H1 (cell line): ENCODE measurements at regions not wholly inside any gene's neighbourhood (a gene's known extent, or its start where the extent isn't known, plus 50 kb on each side); places are given as distances from the start of the nearest gene placed in this dataset.

Experiments used
- CTCF ChIA-PET: fragments of 300-600 bp; sonication (Branson Sonifier 250); formaldehyde crosslinking; loops from one replicate; lab custom pipeline; 2021; ENCODE audit not compliant: partially characterized antibody; lab: Charles Lee
- POLR2A ChIA-PET: fragments of 300-600 bp; sonication (Branson Sonifier 250); formaldehyde crosslinking; loops from one replicate; lab custom pipeline; 2021; ENCODE audit warnings: inconsistent platforms; ENCODE audit not compliant: partially characterized antibody; lab: Charles Lee
- DNase-seq, 2 experiments: peaks; one replicate each; pipeline versions ENCODE4 v3.0.0 to v3.0.0-alpha.2; 2010 to 2022; ENCODE audit warnings: low spot score in 2 of 2, low read depth in 1 of 2, mixed read lengths in 1 of 2
- FAIRE-seq: peaks from 2 replicates; lab custom pipeline; 2011; peaks lifted over from hg19 to GRCh38; lab: Jason Lieb, UNC
- H2AFZ ChIP-seq: 2 replicates; pipeline ENCODE4 v1.8.1; 2012; ENCODE audit warnings: low read length, inconsistent platforms
- H2AK5ac ChIP-seq: 2 replicates; pipeline ENCODE4 v1.6.1; 2013; ENCODE audit warnings: low read depth, low read length
- H2BK120ac ChIP-seq: replicated peaks from 2 replicates; pipeline ENCODE3; 2013; ENCODE audit warnings: low read depth, low read length, inconsistent platforms
- H2BK12ac ChIP-seq: 2 replicates; pipeline ENCODE4 v1.6.1; 2013; ENCODE audit warnings: low read depth, low read length
- H2BK15ac ChIP-seq: 2 replicates; pipeline ENCODE4 v1.6.1; 2013; ENCODE audit warnings: low read length
- H2BK20ac ChIP-seq: 2 replicates; pipeline ENCODE4 v1.6.1; 2013; ENCODE audit warnings: low read length
- H2BK5ac ChIP-seq: 2 replicates; pipeline ENCODE4 v1.6.1; 2013; ENCODE audit warnings: low read depth, low read length
- H3K14ac ChIP-seq: 2 replicates; pipeline ENCODE4 v1.6.1; 2013; ENCODE audit warnings: inconsistent platforms; ENCODE audit not compliant: insufficient read length
- H3K18ac ChIP-seq: 2 replicates; pipeline ENCODE4 v1.6.1; 2013; ENCODE audit warnings: low read length; ENCODE audit errors: extremely low read depth
- H3K23ac ChIP-seq: 2 replicates; pipeline ENCODE4 v1.6.1; 2013; ENCODE audit warnings: inconsistent platforms; ENCODE audit not compliant: insufficient read length
- H3K23me2 ChIP-seq: 2 replicates; pipeline ENCODE4 v1.6.1; 2013; ENCODE audit warnings: low read depth, low read length
- H3K27ac ChIP-seq: 2 replicates; pipeline ENCODE4 v1.6.1; 2011; ENCODE audit warnings: low read depth, low read length, inconsistent platforms
- H3K27me3 ChIP-seq, 4 experiments: replicated peaks in 1 of 4; 1 replicate in 1 of 4; 2 replicates in 3 of 4; pipeline versions ENCODE4 v1.6.1 to v1.8.1; 2011 to 2013; ENCODE audit warnings: low read length in 3 of 4, mild to moderate bottlenecking in 3 of 4, inconsistent platforms in 2 of 4, mixed read lengths in 2 of 4, moderate library complexity in 1 of 4; ENCODE audit not compliant: control insufficient read depth in 3 of 4, insufficient read depth in 3 of 4; ENCODE audit errors: extremely low read depth in 1 of 4
- H3K36me3 ChIP-seq, 4 experiments: 2 replicates each; pipeline versions ENCODE4 v1.6.1 to v1.8.1; 2011 to 2013; ENCODE audit warnings: mild to moderate bottlenecking in 4 of 4, low read length in 3 of 4, moderate library complexity in 2 of 4, control low read depth in 1 of 4, inconsistent platforms in 1 of 4; ENCODE audit not compliant: insufficient read depth in 4 of 4, control insufficient read depth in 2 of 4
- H3K4ac ChIP-seq: replicated peaks from 2 replicates; pipeline ENCODE3; 2013; ENCODE audit warnings: low read length, low read depth, mixed read lengths, inconsistent platforms; ENCODE audit not compliant: insufficient read length
- H3K4me1 ChIP-seq, 4 experiments: replicated peaks in 1 of 4; 1 replicate in 1 of 4; 2 replicates in 3 of 4; pipeline versions ENCODE4 v1.6.1 to v1.8.1; 2011 to 2013; ENCODE audit warnings: low read length in 3 of 4, inconsistent platforms in 2 of 4, mixed read lengths in 1 of 4; ENCODE audit not compliant: insufficient read depth in 4 of 4, control insufficient read depth in 3 of 4
- H3K4me2 ChIP-seq, 2 experiments: 2 replicates each; pipeline versions ENCODE4 v1.6.1 to v1.8.1; 2011 to 2013; ENCODE audit warnings: low read depth in 2 of 2, low read length in 2 of 2, control low read depth in 1 of 2, inconsistent platforms in 1 of 2, mild to moderate bottlenecking in 1 of 2; ENCODE audit not compliant: insufficient read depth in 1 of 2
- H3K4me3 ChIP-seq, 4 experiments: fragments of 200-600, 300-600 bp in 1 of 4; sonication (generic), shearing (Covaris generic), sonication (Bioruptor Twin) in 1 of 4; 2 replicates each; pipeline versions ENCODE4 v1.5.1 to v1.8.1; 2011 to 2016; ENCODE audit warnings: low read length in 4 of 4, low read depth in 3 of 4, control low read depth in 2 of 4, inconsistent platforms in 2 of 4, mild to moderate bottlenecking in 2 of 4, mixed read lengths in 1 of 4, moderate library complexity in 1 of 4; ENCODE audit not compliant: insufficient read depth in 2 of 4; ENCODE audit errors: extremely low read depth in 1 of 4
- H3K56ac ChIP-seq: replicated peaks from 2 replicates; pipeline ENCODE3; 2013; ENCODE audit warnings: low read depth, mild to moderate bottlenecking, mixed read lengths, low read length, inconsistent platforms; ENCODE audit not compliant: insufficient read length
- H3K79me1 ChIP-seq: 2 replicates; pipeline ENCODE4 v1.6.1; 2013; ENCODE audit warnings: low read depth, low read length, control low read depth
- H3K79me2 ChIP-seq, 2 experiments: 2 replicates each; pipeline versions ENCODE4 v1.6.1 to v1.8.1; 2012 to 2013; ENCODE audit warnings: low read length in 2 of 2, mild to moderate bottlenecking in 2 of 2, inconsistent platforms in 1 of 2; ENCODE audit not compliant: insufficient read depth in 2 of 2, control insufficient read depth in 1 of 2
- H3K9ac ChIP-seq, 4 experiments: replicated peaks in 1 of 4; 1 replicate in 1 of 4; 2 replicates in 3 of 4; pipeline versions ENCODE4 v1.6.1 to v1.8.1; 2011 to 2013; ENCODE audit warnings: low read depth in 3 of 4, low read length in 3 of 4, control low read depth in 2 of 4, mild to moderate bottlenecking in 2 of 4, moderate library complexity in 2 of 4, inconsistent platforms in 1 of 4; ENCODE audit errors: extremely low read depth in 1 of 4
- H3K9me3 ChIP-seq, 2 experiments: 2 replicates each; pipeline versions ENCODE4 v1.6.1 to v1.8.1; 2012 to 2013; ENCODE audit warnings: mild to moderate bottlenecking in 2 of 2, moderate library complexity in 2 of 2, control low read depth in 1 of 2, inconsistent platforms in 1 of 2, low read depth in 1 of 2, low read length in 1 of 2, mixed read lengths in 1 of 2; ENCODE audit not compliant: insufficient read depth in 2 of 2
- H4K20me1 ChIP-seq, 2 experiments: replicated peaks in 1 of 2; 2 replicates each; pipeline versions ENCODE3 to v1.8.1; 2011 to 2013; ENCODE audit warnings: inconsistent platforms in 2 of 2, low read length in 2 of 2, mild to moderate bottlenecking in 1 of 2; ENCODE audit not compliant: insufficient read depth in 2 of 2, control insufficient read depth in 1 of 2
- H4K5ac ChIP-seq: 2 replicates; pipeline ENCODE4 v1.6.1; 2013; ENCODE audit warnings: low read length, low read depth, mixed read lengths, inconsistent platforms; ENCODE audit not compliant: insufficient read length
- H4K8ac ChIP-seq: 2 replicates; pipeline ENCODE4 v1.8.0; 2013; ENCODE audit warnings: mild to moderate bottlenecking, moderate library complexity, low read length, inconsistent platforms; ENCODE audit not compliant: insufficient read depth; ENCODE audit errors: extremely low read depth
- H4K91ac ChIP-seq: replicated peaks from 2 replicates; pipeline ENCODE3; 2013; ENCODE audit warnings: low read length, mixed read lengths, inconsistent platforms; ENCODE audit not compliant: insufficient read length
- BRCA1 ChIP-seq: IDR thresholded peaks from 2 replicates; pipeline ENCODE4 v1.6.1; 2012; ENCODE audit warnings: low read depth, low read length, improper control_type of control experiment
- CBX5 ChIP-seq: fragments of 300-800, 300-1000 bp; sonication (generic); IDR thresholded peaks from 2 replicates; pipeline ENCODE4 v1.7.1; 2016; ENCODE audit warnings: antibody characterized with exemption, low read length, low read depth
- CHD1 ChIP-seq: IDR thresholded peaks from 2 replicates; pipeline ENCODE4 v1.6.1; 2012; ENCODE audit warnings: low read depth, low read length, improper control_type of control experiment
- CREB1 ChIP-seq: IDR thresholded peaks from 2 replicates; pipeline ENCODE4 v1.6.1; 2012; ENCODE audit warnings: inconsistent platforms
- EP300 ChIP-seq, 2 experiments: IDR thresholded peaks; 1 replicate in 1 of 2; 2 replicates in 1 of 2; pipeline ENCODE4 v1.6.1; 2011 to 2012; ENCODE audit warnings: low read depth in 2 of 2, low read length in 2 of 2, mild to moderate bottlenecking in 2 of 2, borderline replicate concordance in 1 of 2, inconsistent platforms in 1 of 2, moderate library complexity in 1 of 2
- EZH2 ChIP-seq: fragments of 200-600 bp; sonication (generic); IDR thresholded peaks from 2 replicates; pipeline ENCODE4 v1.7.1; 2012; ENCODE audit warnings: low read depth, mild to moderate bottlenecking, moderate library complexity, low read length, inconsistent platforms; ENCODE audit not compliant: severe bottlenecking
- JUN ChIP-seq: IDR thresholded peaks from 2 replicates; pipeline ENCODE4 v1.6.1; 2011; ENCODE audit warnings: low read depth, mild to moderate bottlenecking, improper control_type of control experiment, low read length
- MAFK ChIP-seq: IDR thresholded peaks from 2 replicates; pipeline ENCODE4 v1.6.1; 2012; ENCODE audit warnings: low read depth, mild to moderate bottlenecking, improper control_type of control experiment, low read length
- RBBP5 ChIP-seq: IDR thresholded peaks from 2 replicates; pipeline ENCODE4 v1.7.1; 2012; ENCODE audit warnings: low read depth, mild to moderate bottlenecking, inconsistent platforms, low read length, moderate library complexity, borderline replicate concordance
- RFX5 ChIP-seq: IDR thresholded peaks from 2 replicates; pipeline ENCODE4 v1.6.1; 2011; ENCODE audit warnings: low read depth, low read length, improper control_type of control experiment, borderline replicate concordance
- SAP30 ChIP-seq: fragments of 300-600 bp; sonication (generic); IDR thresholded peaks from 2 replicates; pipeline ENCODE4 v1.7.1; 2012; ENCODE audit warnings: low read length, moderate library complexity, mild to moderate bottlenecking, inconsistent platforms; ENCODE audit not compliant: insufficient read depth, insufficient replicate concordance
- SP1 ChIP-seq: IDR thresholded peaks from 2 replicates; pipeline ENCODE4 v1.6.1; 2011; ENCODE audit warnings: low read depth, low read length
- SP2 ChIP-seq: IDR thresholded peaks from 2 replicates; pipeline ENCODE4 v1.6.1; 2012; ENCODE audit warnings: mild to moderate bottlenecking, low read length, inconsistent platforms
- SP4 ChIP-seq: IDR thresholded peaks from 2 replicates; pipeline ENCODE4 v1.6.1; 2012; ENCODE audit warnings: low read length, inconsistent platforms
- TAF1 ChIP-seq: IDR thresholded peaks from 2 replicates; pipeline ENCODE4 v1.6.1; 2011; ENCODE audit warnings: mild to moderate bottlenecking, low read depth, low read length
- WGBS, 2 experiments: shearing (Covaris generic) in 1 of 2; methylation state at CpG; one replicate each; pipeline versions ENCODE4 v1.1.6 to v1.1.7; 2013 to 2015; ENCODE audit warnings: low lambda C conversion rate in 2 of 2, mixed read lengths in 2 of 2, inconsistent platforms in 1 of 2, low coverage in 1 of 2, missing lambda C conversion rate in 1 of 2; ENCODE audit not compliant: insufficient replicate concordance in 2 of 2, insufficient coverage in 1 of 2, insufficient read length in 1 of 2; ENCODE audit errors: extremely low coverage in 1 of 2, missing lambda C conversion rate in 1 of 2; 5-methylcytosine and 5-hydroxymethylcytosine counted together

- no peak overlapping the region for H2AK5ac ChIP-seq
- H3K56ac ChIP-seq: no peak overlapping the region
- no peak overlapping the region for H2BK15ac ChIP-seq
- FAIRE-seq (no peak), DNase-seq (no peak)
- H3K14ac ChIP-seq: no peak overlapping the region
- TF ChIP-seq SP2: no peak
- no peak for TF ChIP-seq RBBP5
- TF ChIP-seq MAFK: no peak
- TF ChIP-seq SP1: no peak
- no peak for TF ChIP-seq EZH2
- no peak for TF ChIP-seq SAP30
- TF ChIP-seq BRCA1: no peak
- TF ChIP-seq CHD1: no peak
- TF ChIP-seq JUN: no peak
- no peak for TF ChIP-seq EP300 (IDR thresholded peaks at IDR 0.05; ENCODE audit: borderline replicate concordance in 1 of 2, low read depth in 2 of 2, low read length in 2 of 2)
- TF ChIP-seq TAF1: no peak
- no peak for TF ChIP-seq RFX5
- no peak for TF ChIP-seq CBX5
- no peak for TF ChIP-seq SP4
- TF ChIP-seq CREB1: no peak
- no peak overlapping the region for H3K27ac ChIP-seq
- no peak overlapping the region for H3K18ac ChIP-seq
- ChIA-PET CTCF (interaction anchor here (0.6 kb wide), 1 partner anchor 192 kb away, joined by 3 read pairs; no protein-coding TSS in a partner anchor), POLR2A (no interaction called here)
- H3K4ac ChIP-seq: no peak overlapping the region
- no peak overlapping the region for H3K23ac ChIP-seq
- H3K79me1 ChIP-seq: no peaks in the 10 kb centered on the region
- no peak overlapping the region for H2BK120ac ChIP-seq
- H3K9ac ChIP-seq: no peak overlapping the region
- H2BK20ac ChIP-seq: no peak overlapping the region
- no peaks in the 10 kb centered on the region for H3K36me3 ChIP-seq
- no peak overlapping the region for H2AFZ ChIP-seq
- no peak overlapping the region for H4K8ac ChIP-seq
- no peaks in the 10 kb centered on the region for H3K79me2 ChIP-seq
- H3K4me3 ChIP-seq: no peak overlapping the region
- no peaks in the 10 kb centered on the region for H3K27me3 ChIP-seq
- no peak overlapping the region for H3K4me2 ChIP-seq
- 98% methylated on average over 3 of the region's 3 CpGs; no CpG with 5 or more reads in 1 of the 2 experiments for WGBS, 2 experiments
- H3K9me3 ChIP-seq: peaks cover 3 to 6% of the 10 kb centered on the region in 2 experiments; a peak in 2 of 4 replicates
- H4K5ac ChIP-seq: no peak overlapping the region
- H3K23me2 ChIP-seq: no peaks in the 10 kb centered on the region
- no peak overlapping the region for H2BK12ac ChIP-seq
- no peaks in the 10 kb centered on the region for H3K4me1 ChIP-seq
- H4K20me1 ChIP-seq: no peaks in the 10 kb centered on the region
- no peak overlapping the region for H4K91ac ChIP-seq
- no peak overlapping the region for H2BK5ac ChIP-seq
Observed at GRCh38 chr2:186183406-186183805, 302.7 kb upstream of the ZC3H15 start.
